ENCODE measurements at regions not wholly inside any gene's neighbourhood (a gene's known extent, or its start where the extent isn't known, plus 50 kb on each side); places are given as distances from the start of the nearest gene placed in this dataset.

- Histone ChIP-seq H3K36me3 (ENCODE audit: insufficient read depth, low read length) (no peaks in the 10 kb centered on the region), H3K27ac (ENCODE audit: low read length) (peak overlapping the region; percentile 61), H3F3A (ENCODE audit: insufficient read depth, low read length, poor library complexity, severe bottlenecking) (no peaks in the 10 kb centered on the region), H3K4me3 (ENCODE audit: low read length) (peak overlapping the region; percentile 63), H3K9me2 (ENCODE audit: insufficient read depth, low read length) (no peaks in the 10 kb centered on the region), H3K9ac (ENCODE audit: low read length) (peak overlapping the region; percentile 54), H2AFZ (ENCODE audit: low read depth, low read length) (peak overlapping the region; percentile 41), H4K20me1 (ENCODE audit: insufficient read depth) (no peaks in the 10 kb centered on the region), H3K4me2 (ENCODE audit: low read length) (peak overlapping the region; percentile 54), H3K79me2 (replicated peaks; ENCODE audit: insufficient read depth, low read length) (no peaks in the 10 kb centered on the region), H3K27me3 (ENCODE audit: insufficient read depth, low read depth, low read length) (no peaks in the 10 kb centered on the region), H3K9me3 (ENCODE audit: low read length) (no peaks in the 10 kb centered on the region)
- TF ChIP-seq REST (IDR thresholded peaks at IDR 0.05; ENCODE audit: borderline replicate concordance) (no peak), CTCF (IDR thresholded peaks at IDR 0.05; ENCODE audit: poor library complexity, severe bottlenecking) (peak; percentile 17), SMC3 (conservative IDR thresholded peaks at IDR 0.05; ENCODE audit: poor library complexity) (peak; percentile 20), TAF1 (IDR thresholded peaks at IDR 0.05; ENCODE audit: low read depth) (no peak), MXI1 (conservative IDR thresholded peaks at IDR 0.05; ENCODE audit: poor library complexity, severe bottlenecking) (peak; percentile 14), RAD21 (conservative IDR thresholded peaks at IDR 0.05) (no peak), EZH2 (IDR thresholded peaks at IDR 0.05; ENCODE audit: borderline replicate concordance, insufficient read depth, low read length, poor library complexity, severe bottlenecking) (no peak), POLR2AphosphoS5 (IDR thresholded peaks at IDR 0.05) (peak; percentile 34), EP300 (conservative IDR thresholded peaks at IDR 0.05; ENCODE audit: poor library complexity, severe bottlenecking) (peak; percentile 27)
Observed at GRCh38 chr3:186413615-186414415, 51.8 kb upstream of the DGKG start.

GRCh38 chr3:186411994-186412393 is 50.0 kb upstream of the DGKG start:
- H3K4me2 ChIP-seq (ENCODE audit: low read length), result no peak overlapping the region
- TF ChIP-seq EP300 (conservative IDR thresholded peaks at IDR 0.05; ENCODE audit: poor library complexity, severe bottlenecking) (no peak), TAF1 (IDR thresholded peaks at IDR 0.05; ENCODE audit: low read depth) (no peak), MXI1 (conservative IDR thresholded peaks at IDR 0.05; ENCODE audit: poor library complexity, severe bottlenecking) (no peak), CTCF (IDR thresholded peaks at IDR 0.05; ENCODE audit: poor library complexity, severe bottlenecking) (no peak), REST (IDR thresholded peaks at IDR 0.05; ENCODE audit: borderline replicate concordance) (no peak), RAD21 (conservative IDR thresholded peaks at IDR 0.05) (no peak), SMC3 (conservative IDR thresholded peaks at IDR 0.05; ENCODE audit: poor library complexity) (no peak), EZH2 (IDR thresholded peaks at IDR 0.05; ENCODE audit: borderline replicate concordance, insufficient read depth, low read length, poor library complexity, severe bottlenecking) (no peak), POLR2AphosphoS5 (IDR thresholded peaks at IDR 0.05) (no peak)
- H3K4me3 ChIP-seq (ENCODE audit: low read length), result no peak overlapping the region
- H3K9me3 ChIP-seq (ENCODE audit: low read length), result no peaks in the 10 kb centered on the region
- no peaks in the 10 kb centered on the region for H4K20me1 ChIP-seq (ENCODE audit: insufficient read depth)
- no peaks in the 10 kb centered on the region for H3K79me2 ChIP-seq (replicated peaks; ENCODE audit: insufficient read depth, low read length)
- no peaks in the 10 kb centered on the region for H3K27me3 ChIP-seq (ENCODE audit: insufficient read depth, low read depth, low read length)
- H3K9me2 ChIP-seq (ENCODE audit: insufficient read depth, low read length), result no peaks in the 10 kb centered on the region
- no peak overlapping the region for H3K27ac ChIP-seq (ENCODE audit: low read length)
- H3K36me3 ChIP-seq (ENCODE audit: insufficient read depth, low read length), result no peaks in the 10 kb centered on the region
- no peaks in the 10 kb centered on the region for H3F3A ChIP-seq (ENCODE audit: insufficient read depth, low read length, poor library complexity, severe bottlenecking)
- H3K9ac ChIP-seq (ENCODE audit: low read length), result no peak overlapping the region
- no peak overlapping the region for H2AFZ ChIP-seq (ENCODE audit: low read depth, low read length)
